ENCODE measurements at regions not wholly inside any gene's neighbourhood (a gene's known extent, or its start where the extent isn't known, plus 50 kb on each side); places are given as distances from the start of the nearest gene placed in this dataset.

- in situ Hi-C loops (cut with HindIII; ENCODE audit: extremely low pct_ligation_motif_present, low pct_unique_long_range_greater_than_20kb): no loop called here
- 0% methylated on average over 3 of the region's 3 CpGs for WGBS (ENCODE audit: low lambda C conversion rate)
- Histone ChIP-seq H3K36me3 (replicated peaks in 1 of 2; ENCODE audit: control insufficient read depth in 1 of 2, insufficient read depth in 2 of 2, low read length in 2 of 2) (no peaks in the 10 kb centered on the region), H3K4me3 (replicated peaks in 1 of 3; ENCODE audit: insufficient read depth in 1 of 3, low read depth in 2 of 3, low read length in 3 of 3) (no peak overlapping the region), H3K4me2 (ENCODE audit: low read depth, low read length) (no peak overlapping the region), H3K79me2 (ENCODE audit: insufficient read depth, low read length) (no peaks in the 10 kb centered on the region), H2AFZ (ENCODE audit: low read length) (no peak overlapping the region), H3K4me1 (ENCODE audit: insufficient read depth, low read length) (no peaks in the 10 kb centered on the region), H3K27me3 (ENCODE audit: control insufficient read depth in 1 of 2, insufficient read depth in 2 of 2, low read length in 2 of 2) (no peaks in the 10 kb centered on the region), H3K27ac (ENCODE audit: extremely low read length, insufficient read depth, low read length) (no peak overlapping the region), H4K20me1 (ENCODE audit: insufficient read depth, low read length) (no peaks in the 10 kb centered on the region), H3K9me3 (ENCODE audit: low read length) (no peaks in the 10 kb centered on the region), H3K9ac (ENCODE audit: insufficient read depth, low read depth, low read length) (no peak overlapping the region)
- CTCF ChIA-PET (ENCODE audit: low intra/inter-chr PET ratio, low total read pairs): no interaction called here
- ATAC-seq: no peak
- POLR2A ChIA-PET: no interaction called here
- no peak for TF ChIP-seq GATAD2A (CRISPR knock-in tag; IDR thresholded peaks at IDR 0.05)
- no peak for FAIRE-seq
- intact Hi-C loops (cut with micrococcal nuclease; ENCODE audit: unreplicated experiment): no loop called here
- BruUV-seq (replicated peaks): no TSS peak
- no peak for DNase-seq (ENCODE audit: low spot score)
These were observed 118.7 kb downstream of the ZNF330 start for GRCh38 chr4:141339391-141339790.

GRCh38 chr4:141339966-141340365, 119.3 kb downstream of the ZNF330 start:
- H4K20me1 ChIP-seq (ENCODE audit: insufficient read depth, low read length): no peaks in the 10 kb centered on the region
- no peak overlapping the region for H3K27ac ChIP-seq (ENCODE audit: extremely low read length, insufficient read depth, low read length)
- no peak for TF ChIP-seq MLX (CRISPR knock-in tag; IDR thresholded peaks at IDR 0.05)
- no peak for TF ChIP-seq GPN1 (CRISPR knock-in tag; IDR thresholded peaks at IDR 0.05; ENCODE audit: borderline replicate concordance)
- TF ChIP-seq SP4 (CRISPR knock-in tag; IDR thresholded peaks at IDR 0.05): no peak
- no peak for TF ChIP-seq ZNF644 (CRISPR knock-in tag; IDR thresholded peaks at IDR 0.05; ENCODE audit: low read depth)
- TF ChIP-seq ZNF414 (CRISPR knock-in tag; IDR thresholded peaks at IDR 0.05): no peak
- TF ChIP-seq PAX8 (CRISPR knock-in tag; IDR thresholded peaks at IDR 0.05; ENCODE audit: borderline replicate concordance): no peak
- no peak for TF ChIP-seq MAF1 (CRISPR knock-in tag; IDR thresholded peaks at IDR 0.05; ENCODE audit: borderline replicate concordance)
- no peak for TF ChIP-seq GTF3A (CRISPR knock-in tag; conservative IDR thresholded peaks at IDR 0.05)
- TF ChIP-seq DMAP1 (CRISPR knock-in tag; IDR thresholded peaks at IDR 0.05): no peak
- no peak for TF ChIP-seq THAP11 (CRISPR knock-in tag; IDR thresholded peaks at IDR 0.05)
- no peak for TF ChIP-seq NFIC (IDR thresholded peaks at IDR 0.05; ENCODE audit: low read length)
- TF ChIP-seq JDP2 (CRISPR knock-in tag; IDR thresholded peaks at IDR 0.05; ENCODE audit: borderline replicate concordance): no peak
- no peak for TF ChIP-seq ZNF7 (CRISPR knock-in tag; IDR thresholded peaks at IDR 0.05)
- intact Hi-C loops (cut with micrococcal nuclease; ENCODE audit: unreplicated experiment) (loop anchor here (10.0 kb wide), 1 partner anchor 185 kb away; no protein-coding TSS in a partner anchor), in situ Hi-C loops (cut with HindIII; ENCODE audit: extremely low pct_ligation_motif_present, low pct_unique_long_range_greater_than_20kb) (no loop called here)
- ChIA-PET CTCF (ENCODE audit: low intra/inter-chr PET ratio, low total read pairs) (no interaction called here), POLR2A (no interaction called here)
- H3K4me3 ChIP-seq (replicated peaks in 1 of 3; ENCODE audit: insufficient read depth in 1 of 3, low read depth in 2 of 3, low read length in 3 of 3): no peak overlapping the region
- H3K36me3 ChIP-seq (replicated peaks in 1 of 2; ENCODE audit: control insufficient read depth in 1 of 2, insufficient read depth in 2 of 2, low read length in 2 of 2): no peaks in the 10 kb centered on the region
- H2AFZ ChIP-seq (ENCODE audit: low read length): no peak overlapping the region
- H3K4me2 ChIP-seq (ENCODE audit: low read depth, low read length): no peak overlapping the region
- no peak for DNase-seq (ENCODE audit: low spot score)
- no peak overlapping the region for H3K9ac ChIP-seq (ENCODE audit: insufficient read depth, low read depth, low read length)
- BruUV-seq (replicated peaks): no TSS peak
- H3K9me3 ChIP-seq (ENCODE audit: low read length): no peaks in the 10 kb centered on the region
- no peak for FAIRE-seq
- no peaks in the 10 kb centered on the region for H3K79me2 ChIP-seq (ENCODE audit: insufficient read depth, low read length)
- H3K4me1 ChIP-seq (ENCODE audit: insufficient read depth, low read length): no peaks in the 10 kb centered on the region
- ATAC-seq: no peak
- H3K27me3 ChIP-seq (ENCODE audit: control insufficient read depth in 1 of 2, insufficient read depth in 2 of 2, low read length in 2 of 2): no peaks in the 10 kb centered on the region
